ENCODE measurements at regions not wholly inside any gene's neighbourhood (a gene's known extent, or its start where the extent isn't known, plus 50 kb on each side); places are given as distances from the start of the nearest gene placed in this dataset.

DNA sequence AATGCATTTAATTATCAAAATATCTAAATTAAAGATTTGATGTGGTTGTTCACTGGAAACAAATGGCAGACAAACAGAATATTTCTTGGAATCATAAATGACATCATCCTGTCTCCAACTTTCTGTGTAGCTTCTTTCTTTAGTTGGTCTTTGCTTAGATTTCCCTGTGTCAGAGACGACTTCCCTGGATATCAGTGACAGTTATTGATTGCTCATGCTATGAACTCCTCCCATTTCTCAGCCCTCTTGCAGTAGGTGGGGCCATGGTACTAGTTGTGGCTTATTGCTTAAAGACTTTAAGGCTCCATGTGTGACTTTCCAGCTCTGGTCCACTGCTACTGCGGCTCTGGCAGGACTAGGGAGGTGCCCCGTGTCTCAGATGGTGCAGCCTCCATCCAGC is 592.6 kb downstream of the MTRR start:
- TF ChIP-seq, protein P1, sequence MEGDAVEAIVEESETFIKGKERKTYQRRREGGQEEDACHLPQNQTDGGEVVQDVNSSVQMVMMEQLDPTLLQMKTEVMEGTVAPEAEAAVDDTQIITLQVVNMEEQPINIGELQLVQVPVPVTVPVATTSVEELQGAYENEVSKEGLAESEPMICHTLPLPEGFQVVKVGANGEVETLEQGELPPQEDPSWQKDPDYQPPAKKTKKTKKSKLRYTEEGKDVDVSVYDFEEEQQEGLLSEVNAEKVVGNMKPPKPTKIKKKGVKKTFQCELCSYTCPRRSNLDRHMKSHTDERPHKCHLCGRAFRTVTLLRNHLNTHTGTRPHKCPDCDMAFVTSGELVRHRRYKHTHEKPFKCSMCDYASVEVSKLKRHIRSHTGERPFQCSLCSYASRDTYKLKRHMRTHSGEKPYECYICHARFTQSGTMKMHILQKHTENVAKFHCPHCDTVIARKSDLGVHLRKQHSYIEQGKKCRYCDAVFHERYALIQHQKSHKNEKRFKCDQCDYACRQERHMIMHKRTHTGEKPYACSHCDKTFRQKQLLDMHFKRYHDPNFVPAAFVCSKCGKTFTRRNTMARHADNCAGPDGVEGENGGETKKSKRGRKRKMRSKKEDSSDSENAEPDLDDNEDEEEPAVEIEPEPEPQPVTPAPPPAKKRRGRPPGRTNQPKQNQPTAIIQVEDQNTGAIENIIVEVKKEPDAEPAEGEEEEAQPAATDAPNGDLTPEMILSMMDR (IDR thresholded peaks at IDR 0.05) = no peak
- TF ChIP-seq POLR2A (IDR thresholded peaks at IDR 0.05) = no peak

All from lower leg skin (tissue), 3 donors.